ACC112 (cell line): ENCODE measurements at regions not wholly inside any gene's neighbourhood (a gene's known extent, or its start where the extent isn't known, plus 50 kb on each side); places are given as distances from the start of the nearest gene placed in this dataset.

Source experiments
- H2AFZ ChIP-seq: fragments of 200-600 bp; sonication (generic); one replicate; pipeline ENCODE4 v1.6.0; 2017; ENCODE audit warnings: antibody characterized with exemption, low read length; ENCODE audit not compliant: unreplicated experiment
- H3K27ac ChIP-seq: fragments of 200-600 bp; sonication (generic); 2 replicates; pipeline ENCODE4 v1.5.1; 2014; ENCODE audit warnings: low read depth, mild to moderate bottlenecking, antibody characterized with exemption, low read length, moderate library complexity
- H3K27me3 ChIP-seq: fragments of 200-600 bp; sonication (generic); 2 replicates; pipeline ENCODE4 v1.6.1; 2014; ENCODE audit warnings: mild to moderate bottlenecking, antibody characterized with exemption, low read length, moderate library complexity, mixed read lengths; ENCODE audit not compliant: insufficient read depth
- H3K36me3 ChIP-seq: fragments of 200-600 bp; sonication (generic); 2 replicates; pipeline ENCODE4 v1.6.1; 2016; ENCODE audit warnings: mild to moderate bottlenecking, antibody characterized with exemption, low read length, moderate library complexity, mixed read lengths; ENCODE audit not compliant: insufficient read depth
- H3K4me1 ChIP-seq: fragments of 200-600 bp; sonication (generic); one replicate; pipeline ENCODE4 v1.6.1; 2016; ENCODE audit warnings: low read length, mixed read lengths; ENCODE audit not compliant: insufficient read depth, unreplicated experiment, control insufficient read depth
- H3K4me3 ChIP-seq: fragments of 200-600 bp; sonication (generic); 2 replicates; pipeline ENCODE4 v1.5.1; 2014; ENCODE audit warnings: mild to moderate bottlenecking, low read depth, low read length
- H3K79me2 ChIP-seq: fragments of 200-600 bp; sonication (generic); one replicate; pipeline ENCODE4 v1.6.0; 2016; ENCODE audit warnings: low read length; ENCODE audit not compliant: control insufficient read depth, unreplicated experiment, insufficient read depth

DNA sequence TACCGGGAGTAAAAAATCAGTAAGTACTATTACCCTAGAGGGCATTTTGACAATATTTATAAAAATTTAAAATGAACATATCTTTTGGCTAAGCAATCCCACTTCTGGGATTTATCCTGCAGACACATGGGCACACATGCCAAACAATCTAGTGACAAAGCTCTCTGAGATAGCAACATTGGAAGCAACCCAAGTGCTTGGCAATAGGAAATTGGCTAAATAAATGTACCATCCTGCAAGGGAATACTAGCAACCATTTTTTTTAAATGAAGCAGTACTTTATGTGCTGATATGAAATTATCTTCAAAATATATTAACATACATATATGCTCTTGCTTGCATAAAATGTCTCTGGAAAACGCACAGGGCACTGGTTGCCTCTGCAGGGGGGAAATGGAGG is 133.8 kb downstream of the SNX5 start:
- Histone ChIP-seq H3K36me3 (no peaks in the 10 kb centered on the region), H3K27me3 (no peaks in the 10 kb centered on the region), H2AFZ (no peak overlapping the region), H3K79me2 (no peaks in the 10 kb centered on the region), H3K27ac (peak overlapping the region; percentile 76), H3K4me3 (no peak overlapping the region), H3K4me1 (peaks cover 29% of the 10 kb centered on the region)

DNA sequence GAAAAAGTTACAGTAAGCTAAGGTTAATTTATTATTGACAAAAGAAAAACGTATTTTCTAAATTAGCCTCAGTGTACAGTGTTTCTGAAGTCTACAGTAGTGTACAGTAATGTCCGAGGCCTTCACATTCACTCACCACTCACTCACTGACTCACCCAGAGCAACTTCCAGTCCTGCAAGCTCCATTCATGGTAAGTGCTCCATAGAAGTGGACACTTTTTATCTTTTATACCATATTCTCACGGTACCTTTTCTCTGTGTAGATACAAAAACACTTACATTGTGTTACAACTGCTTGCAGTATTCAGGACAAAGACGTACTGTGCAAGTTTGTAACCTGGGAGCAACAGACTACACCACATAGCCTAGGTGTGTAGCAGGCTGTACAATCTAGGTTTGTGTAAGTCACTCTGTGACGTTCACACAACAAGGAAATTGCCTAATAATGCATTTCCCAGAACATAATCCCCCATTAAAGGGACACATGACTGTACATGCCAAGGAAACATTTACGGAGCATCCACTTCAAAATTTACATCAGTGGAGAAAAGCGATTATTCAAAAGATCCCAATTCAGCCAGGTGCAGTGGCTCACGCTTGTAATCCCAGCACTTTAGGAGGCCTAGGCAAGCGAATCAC is 133.4 kb downstream of the BANF2 start:
- H3K36me3 ChIP-seq = no peaks in the 10 kb centered on the region
- no peaks in the 10 kb centered on the region for H3K27me3 ChIP-seq
- H3K4me1 ChIP-seq = peaks cover 29% of the 10 kb centered on the region
- H3K4me3 ChIP-seq = no peak overlapping the region
- H3K27ac ChIP-seq = peak overlapping the region; percentile 38
- H2AFZ ChIP-seq = no peak overlapping the region
- H3K79me2 ChIP-seq = no peaks in the 10 kb centered on the region

GRCh38 chr20:17832236-17832915 is 132.6 kb downstream of the BANF2 start:
- no peaks in the 10 kb centered on the region for H3K79me2 ChIP-seq
- H3K27me3 ChIP-seq = no peaks in the 10 kb centered on the region
- H3K36me3 ChIP-seq = no peaks in the 10 kb centered on the region
- peaks cover 29% of the 10 kb centered on the region for H3K4me1 ChIP-seq
- H3K4me3 ChIP-seq = no peak overlapping the region
- H2AFZ ChIP-seq = no peak overlapping the region
- peak overlapping the region; percentile 38 for H3K27ac ChIP-seq

DNA sequence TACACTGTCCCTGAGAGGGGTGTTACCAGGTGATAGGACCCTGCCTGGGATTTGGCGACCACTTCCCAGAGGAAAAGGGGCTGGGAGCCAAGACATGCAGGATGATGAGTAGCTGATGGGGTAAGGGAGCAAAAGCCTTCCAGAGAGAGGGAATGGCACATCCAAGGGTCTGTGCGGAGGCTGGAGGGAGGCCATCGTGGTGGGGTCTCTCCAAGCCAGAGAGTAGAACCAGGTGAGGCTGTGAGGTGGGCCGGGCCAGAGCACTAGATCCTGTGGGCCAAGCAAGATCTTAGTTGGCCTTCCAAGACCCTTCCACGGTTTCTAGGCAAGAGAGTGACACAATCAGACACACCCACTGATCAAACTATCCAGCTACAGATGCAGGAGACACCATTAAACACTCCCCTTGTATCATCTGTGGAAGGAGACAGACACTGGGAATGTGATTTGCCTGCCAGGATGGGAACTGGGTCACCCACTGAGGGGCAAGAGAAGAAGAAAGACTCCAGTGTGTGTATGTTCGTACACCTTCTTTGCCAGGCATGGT is 128.9 kb downstream of the BANF2 start:
- Histone ChIP-seq H3K27ac (no peak overlapping the region), H3K4me1 (peaks cover 18% of the 10 kb centered on the region), H2AFZ (no peak overlapping the region), H3K4me3 (no peak overlapping the region), H3K36me3 (no peaks in the 10 kb centered on the region), H3K27me3 (no peaks in the 10 kb centered on the region), H3K79me2 (no peaks in the 10 kb centered on the region)

DNA sequence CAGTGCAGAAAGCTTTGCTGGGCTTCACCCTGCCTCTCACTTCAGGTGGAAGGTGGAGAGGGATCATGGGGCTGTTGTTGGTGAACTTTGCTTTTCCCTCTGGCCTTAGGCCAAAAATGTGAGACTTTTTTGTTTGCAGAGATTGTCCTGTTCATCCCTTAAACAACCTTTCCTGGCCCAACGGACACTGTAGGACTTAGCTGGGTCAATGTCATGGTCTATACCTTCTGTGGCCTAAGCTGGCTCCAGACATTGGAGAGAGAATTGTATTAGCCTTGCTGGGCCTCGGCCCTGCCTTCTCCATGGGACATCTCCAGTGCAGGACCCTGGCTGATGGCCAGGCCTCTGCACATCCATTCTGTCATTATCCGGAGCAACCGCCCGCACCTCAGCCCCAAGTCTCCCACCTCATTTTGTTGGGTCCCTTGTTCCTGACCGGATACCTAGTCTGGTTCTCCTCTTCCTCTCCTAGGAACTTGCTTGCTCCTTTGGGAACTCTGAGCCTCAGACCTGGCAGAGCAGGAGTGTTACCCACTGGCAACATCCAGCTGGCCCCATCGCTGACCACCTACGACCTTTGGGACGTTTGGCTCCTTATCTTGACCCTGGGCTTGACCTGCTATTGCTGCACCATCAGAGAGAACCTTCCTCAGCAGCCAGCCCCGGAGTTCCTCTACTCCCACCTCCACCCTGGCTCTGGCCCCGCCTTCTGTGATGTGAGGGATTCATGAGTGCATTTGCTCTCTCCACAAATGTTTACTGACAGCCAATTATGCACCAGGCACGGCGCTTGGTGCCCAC is 128.2 kb downstream of the BANF2 start:
- no peak overlapping the region for H2AFZ ChIP-seq
- H3K4me1 ChIP-seq = peaks cover 15% of the 10 kb centered on the region
- H3K79me2 ChIP-seq = no peaks in the 10 kb centered on the region
- H3K27ac ChIP-seq = no peak overlapping the region
- no peaks in the 10 kb centered on the region for H3K36me3 ChIP-seq
- no peaks in the 10 kb centered on the region for H3K27me3 ChIP-seq
- no peak overlapping the region for H3K4me3 ChIP-seq

DNA sequence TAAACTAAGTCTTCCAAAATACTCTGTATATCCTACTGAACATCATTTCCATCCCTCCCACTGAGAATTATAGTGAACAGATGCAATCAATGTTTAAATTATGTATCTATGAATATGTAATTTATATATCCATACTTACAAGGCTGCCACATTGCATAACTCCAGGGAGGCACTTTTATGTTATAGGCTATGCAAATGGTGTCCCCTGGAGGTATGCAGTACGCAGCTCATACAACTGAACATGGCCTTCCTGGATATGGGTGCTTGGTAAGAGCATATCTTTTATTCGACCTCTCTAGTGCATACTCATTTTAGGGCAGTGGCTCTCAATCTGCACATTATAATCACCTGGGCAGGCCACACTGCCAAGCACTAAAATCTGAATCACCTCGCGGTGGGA is 127.3 kb downstream of the BANF2 start:
- no peaks in the 10 kb centered on the region for H3K79me2 ChIP-seq

GRCh38 chr20:17825960-17826843 is 126.4 kb downstream of the BANF2 start:
- Histone ChIP-seq H2AFZ (no peak overlapping the region), H3K4me3 (no peak overlapping the region), H3K36me3 (no peaks in the 10 kb centered on the region), H3K79me2 (no peaks in the 10 kb centered on the region), H3K4me1 (peaks cover 15% of the 10 kb centered on the region), H3K27ac (no peak overlapping the region), H3K27me3 (no peaks in the 10 kb centered on the region)

More for the DNA sequence above, 127.3 kb downstream of the BANF2 start:
- Histone ChIP-seq H3K4me1 (peaks cover 15% of the 10 kb centered on the region), H3K4me3 (no peak overlapping the region), H3K36me3 (no peaks in the 10 kb centered on the region), H2AFZ (no peak overlapping the region), H3K27me3 (no peaks in the 10 kb centered on the region), H3K27ac (no peak overlapping the region)

GRCh38 chr20:17825252-17825959 is 125.6 kb downstream of the BANF2 start:
- Histone ChIP-seq H3K27ac (no peak overlapping the region), H3K36me3 (no peaks in the 10 kb centered on the region), H3K4me3 (no peak overlapping the region), H2AFZ (peak overlapping the region; percentile 2), H3K79me2 (no peaks in the 10 kb centered on the region), H3K27me3 (no peaks in the 10 kb centered on the region), H3K4me1 (peaks cover 15% of the 10 kb centered on the region)

GRCh38 chr20:17824676-17825251 is 125.0 kb downstream of the BANF2 start:
- Histone ChIP-seq H3K79me2 (no peaks in the 10 kb centered on the region), H3K27ac (no peak overlapping the region), H2AFZ (no peak overlapping the region), H3K27me3 (no peaks in the 10 kb centered on the region), H3K4me3 (no peak overlapping the region), H3K36me3 (no peaks in the 10 kb centered on the region), H3K4me1 (peaks cover 15% of the 10 kb centered on the region)
